HG02763 (cell line): ENCODE measurements at regions not wholly inside any gene's neighbourhood (a gene's known extent, or its start where the extent isn't known, plus 50 kb on each side); places are given as distances from the start of the nearest gene placed in this dataset.

Source experiments
- ATAC-seq: cut with Tn5 transposase; IDR thresholded peaks from one replicate; pipeline ENCODE4 v1.9.1; 2021; ENCODE audit warnings: mild to moderate bottlenecking, moderate library complexity; ENCODE audit not compliant: unreplicated experiment

DNA sequence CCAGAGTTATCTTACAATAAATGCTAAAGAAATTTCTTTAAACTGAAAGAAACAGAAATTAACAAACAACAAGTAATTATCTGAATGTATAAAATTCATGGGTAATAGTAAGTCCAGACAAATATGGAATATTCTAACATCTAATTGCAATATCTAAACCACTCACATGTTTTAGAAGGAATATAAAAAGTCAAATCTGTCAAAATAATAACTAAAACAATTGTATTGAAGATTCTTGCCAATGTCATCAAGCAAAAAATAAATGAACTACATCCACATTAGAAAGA lies 942.9 kb upstream of the PCDH20 start:
- ATAC-seq: no peak

DNA sequence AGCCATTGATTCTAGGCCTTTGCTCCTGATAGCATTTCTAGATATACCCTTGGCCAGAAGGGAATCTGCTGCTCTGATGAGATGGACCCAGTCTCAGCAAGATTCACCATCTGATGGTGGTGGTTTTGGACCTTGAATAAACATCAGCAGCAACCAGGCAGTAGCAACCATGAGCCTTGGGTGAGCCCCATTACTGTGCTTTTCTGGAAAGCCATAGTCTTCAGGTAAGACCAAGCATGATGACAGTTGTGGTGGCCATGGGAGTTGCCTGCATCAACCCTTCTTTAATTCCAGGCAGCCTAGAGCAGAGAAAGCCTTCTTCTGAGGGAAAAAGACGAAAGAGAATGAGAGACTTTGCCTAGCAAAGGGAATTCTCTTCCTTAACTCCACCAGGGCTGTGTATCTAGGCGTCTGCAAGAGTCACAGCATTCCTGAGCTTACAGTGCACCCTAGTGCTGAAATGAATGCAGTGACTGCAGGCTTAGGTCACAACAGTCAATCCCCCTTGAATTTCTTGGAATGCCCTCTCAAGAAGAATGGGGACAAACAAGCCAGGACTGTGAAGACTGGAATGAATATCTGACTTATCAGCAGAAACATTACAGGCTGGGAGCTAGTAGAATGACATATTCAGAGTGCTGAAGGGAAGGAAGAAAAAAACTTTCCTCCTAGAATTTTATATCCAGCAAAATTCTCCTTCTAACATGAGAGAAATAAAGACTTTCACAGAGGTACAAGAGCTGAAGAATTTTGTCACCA lies 942.4 kb upstream of the PCDH20 start:
- ATAC-seq: no peak

DNA sequence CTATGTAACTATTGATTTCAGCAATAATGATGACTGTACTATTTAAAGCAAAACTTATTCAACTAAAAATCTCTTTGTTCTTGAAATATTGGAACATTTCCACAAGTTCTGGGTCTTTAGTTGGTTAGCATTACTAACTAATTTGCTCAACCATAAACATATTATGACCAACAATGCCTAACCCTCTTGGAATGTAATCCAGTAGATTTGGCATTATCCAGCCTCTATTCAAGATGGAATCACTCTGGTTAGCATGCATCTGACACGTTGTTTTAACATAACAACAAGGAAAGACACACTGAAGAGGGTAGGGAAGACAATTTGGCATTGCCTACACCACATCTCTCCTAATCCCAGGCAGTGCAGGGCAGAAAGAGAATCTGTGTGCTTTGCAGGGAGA lies 941.3 kb upstream of the PCDH20 start:
- no peak for ATAC-seq

DNA sequence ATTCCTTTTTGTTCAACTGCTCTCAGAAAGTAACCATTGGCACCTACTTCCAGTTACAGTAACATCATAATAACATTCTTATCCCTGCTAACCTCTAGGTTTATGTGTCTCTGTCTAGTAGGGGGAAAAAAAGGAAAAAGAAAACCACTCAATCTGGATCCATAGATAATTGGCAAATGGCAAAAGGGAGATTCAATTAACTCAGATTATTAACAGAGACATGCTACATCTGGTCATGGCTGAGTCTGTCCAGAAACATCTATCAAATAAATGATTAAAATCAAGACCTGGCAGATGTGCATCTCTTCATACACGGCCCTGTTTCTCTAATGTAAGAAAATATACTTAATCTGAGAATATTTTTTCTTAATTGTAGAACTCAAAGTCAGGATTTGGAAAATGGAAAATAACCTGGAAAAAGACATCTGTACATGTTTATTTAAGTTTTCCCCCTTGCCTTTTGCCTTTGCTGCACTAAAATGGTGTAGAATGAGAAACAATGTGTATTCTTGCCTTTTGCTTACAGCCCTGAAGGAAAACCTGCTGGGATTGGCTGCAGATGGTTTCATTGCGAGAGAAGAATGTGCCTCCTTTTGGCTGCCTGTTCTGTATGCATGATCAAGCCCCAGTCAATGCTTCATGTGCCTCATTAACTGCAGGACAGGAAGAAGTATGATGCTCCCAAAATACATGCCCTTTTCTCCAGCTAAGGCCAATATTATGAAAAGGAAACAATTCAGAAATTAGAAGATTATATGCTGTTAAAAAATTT lies 921.6 kb upstream of the PCDH20 start:
- ATAC-seq: no peak

DNA sequence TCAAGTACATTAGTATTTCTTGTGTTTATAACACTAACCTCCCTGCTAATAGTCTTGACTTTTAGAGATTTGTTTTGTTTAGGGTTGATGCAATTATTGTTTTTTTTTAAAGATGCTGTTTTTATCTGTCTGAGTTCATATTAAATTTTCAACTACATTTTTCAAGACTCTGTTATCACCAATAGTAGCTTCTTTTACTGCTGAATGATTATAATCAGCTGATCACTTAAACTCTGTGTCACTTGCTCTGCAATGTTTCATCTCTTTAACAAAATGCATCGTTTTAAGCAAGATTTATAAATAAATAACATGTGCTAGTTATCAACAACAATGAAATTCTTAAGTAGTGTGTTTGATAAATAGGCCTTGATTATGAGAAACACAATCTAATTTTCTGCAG lies 920.9 kb upstream of the PCDH20 start:
- ATAC-seq: no peak

DNA sequence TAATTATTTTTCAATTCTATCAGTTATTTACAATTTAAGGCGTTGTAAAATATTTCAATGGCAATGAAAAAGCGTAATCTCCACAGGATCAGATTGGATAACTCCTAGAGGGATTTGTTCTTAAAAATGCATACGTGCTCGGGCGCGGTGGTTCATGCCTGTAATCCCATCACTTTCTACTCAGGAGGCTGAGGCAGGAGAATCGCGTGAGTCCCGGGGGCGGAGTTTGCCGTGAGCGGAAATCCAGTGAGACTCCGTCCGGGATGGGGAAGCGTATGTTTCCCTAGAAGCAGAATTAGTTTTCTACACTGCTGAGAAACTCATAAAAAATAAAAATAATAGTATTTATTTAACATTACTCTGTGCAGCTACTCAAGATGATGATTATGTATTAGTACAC lies 917.8 kb upstream of the PCDH20 start:
- no peak for ATAC-seq

DNA sequence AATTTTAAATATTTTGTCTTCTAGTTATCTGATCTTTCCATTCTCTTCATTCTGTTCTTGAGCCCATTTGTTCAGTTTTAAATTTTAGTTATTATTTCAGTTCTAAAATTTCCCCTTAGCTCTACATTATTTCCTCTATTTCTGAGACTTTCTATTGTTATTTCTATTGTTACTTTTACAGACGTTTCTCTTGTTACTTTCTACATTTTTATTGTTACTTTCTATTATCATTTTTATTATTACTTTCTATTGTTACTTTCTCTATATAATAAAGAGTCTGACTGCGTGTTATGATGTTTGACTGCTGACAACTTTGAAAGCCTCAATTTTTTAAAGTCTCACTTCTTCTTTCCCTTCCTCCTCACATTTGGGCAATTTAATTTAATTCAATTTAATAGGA lies 915.7 kb upstream of the PCDH20 start:
- ATAC-seq: no peak

DNA sequence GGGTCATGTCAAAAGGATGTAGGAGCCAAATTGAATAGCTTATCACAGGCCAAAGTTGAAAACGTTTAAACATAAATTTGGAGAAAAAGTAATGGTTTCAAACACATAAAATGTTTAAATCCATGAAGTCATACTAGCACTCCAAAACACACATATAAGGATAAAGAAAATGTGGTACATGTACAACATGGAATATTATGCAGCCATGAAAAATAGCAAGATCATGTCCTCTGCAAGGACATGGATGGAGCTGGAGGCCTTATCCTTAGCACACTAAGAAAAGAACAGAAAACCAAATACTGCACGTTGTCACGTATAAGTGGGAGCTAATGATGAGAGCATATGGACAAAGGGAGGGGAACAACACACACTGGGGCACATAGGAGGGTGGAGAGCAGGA lies 911.7 kb upstream of the PCDH20 start:
- no peak for ATAC-seq

DNA sequence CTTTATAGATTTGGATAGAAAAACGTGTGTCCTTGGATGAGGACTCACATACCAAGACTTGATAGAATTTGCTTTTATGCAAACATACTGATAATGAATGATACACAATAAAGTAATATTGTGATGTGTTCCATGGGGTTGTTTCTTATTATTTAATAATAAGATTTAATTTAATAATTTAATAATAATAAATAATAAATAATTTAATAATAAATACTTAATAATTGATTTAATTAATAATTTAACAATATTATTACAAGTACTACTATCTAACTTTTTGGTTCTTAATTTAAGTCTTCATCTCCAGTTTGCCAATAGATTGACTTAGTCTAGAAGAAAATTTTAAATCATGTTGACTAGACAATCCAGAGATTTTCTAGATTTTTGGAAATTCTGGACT lies 909.2 kb upstream of the PCDH20 start:
- no peak for ATAC-seq

DNA sequence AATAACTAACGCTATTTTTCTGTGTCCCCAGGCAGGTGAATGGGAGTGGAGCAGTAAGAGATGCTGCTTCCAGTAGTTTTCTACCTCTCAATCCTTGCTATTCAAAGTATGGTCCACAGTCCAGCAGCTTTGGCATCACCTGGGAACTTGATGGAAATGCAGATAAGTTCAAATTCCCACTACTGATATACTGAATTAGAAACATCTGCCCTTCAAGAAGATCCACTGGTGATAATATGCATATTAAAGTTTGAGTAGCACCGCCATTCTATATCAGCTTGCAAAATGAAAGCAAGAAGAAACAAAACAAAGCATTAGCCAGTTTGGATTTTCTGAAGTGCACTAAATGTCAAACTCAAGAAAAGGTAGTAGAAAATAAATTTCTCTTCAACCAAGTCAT lies 906.2 kb upstream of the PCDH20 start:
- ATAC-seq: no peak

DNA sequence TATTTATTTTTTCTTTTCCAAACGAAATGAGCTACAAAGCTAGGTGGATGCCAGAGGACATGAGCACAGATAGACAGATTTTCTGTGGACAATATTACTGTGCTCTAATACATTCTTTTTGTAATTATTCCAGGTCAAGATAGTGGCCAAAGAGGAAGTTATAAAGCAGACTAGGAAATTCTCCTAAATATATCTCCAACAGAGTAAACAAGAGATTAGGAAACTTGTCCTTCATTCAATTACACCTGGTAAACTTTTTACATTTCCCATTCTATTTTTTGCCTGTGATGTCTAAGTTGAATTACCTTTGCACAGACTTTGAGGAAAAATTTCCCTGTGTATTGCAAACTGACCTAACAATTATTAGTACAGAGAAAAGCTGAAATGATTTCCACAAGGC lies 905.5 kb upstream of the PCDH20 start:
- ATAC-seq: no peak

DNA sequence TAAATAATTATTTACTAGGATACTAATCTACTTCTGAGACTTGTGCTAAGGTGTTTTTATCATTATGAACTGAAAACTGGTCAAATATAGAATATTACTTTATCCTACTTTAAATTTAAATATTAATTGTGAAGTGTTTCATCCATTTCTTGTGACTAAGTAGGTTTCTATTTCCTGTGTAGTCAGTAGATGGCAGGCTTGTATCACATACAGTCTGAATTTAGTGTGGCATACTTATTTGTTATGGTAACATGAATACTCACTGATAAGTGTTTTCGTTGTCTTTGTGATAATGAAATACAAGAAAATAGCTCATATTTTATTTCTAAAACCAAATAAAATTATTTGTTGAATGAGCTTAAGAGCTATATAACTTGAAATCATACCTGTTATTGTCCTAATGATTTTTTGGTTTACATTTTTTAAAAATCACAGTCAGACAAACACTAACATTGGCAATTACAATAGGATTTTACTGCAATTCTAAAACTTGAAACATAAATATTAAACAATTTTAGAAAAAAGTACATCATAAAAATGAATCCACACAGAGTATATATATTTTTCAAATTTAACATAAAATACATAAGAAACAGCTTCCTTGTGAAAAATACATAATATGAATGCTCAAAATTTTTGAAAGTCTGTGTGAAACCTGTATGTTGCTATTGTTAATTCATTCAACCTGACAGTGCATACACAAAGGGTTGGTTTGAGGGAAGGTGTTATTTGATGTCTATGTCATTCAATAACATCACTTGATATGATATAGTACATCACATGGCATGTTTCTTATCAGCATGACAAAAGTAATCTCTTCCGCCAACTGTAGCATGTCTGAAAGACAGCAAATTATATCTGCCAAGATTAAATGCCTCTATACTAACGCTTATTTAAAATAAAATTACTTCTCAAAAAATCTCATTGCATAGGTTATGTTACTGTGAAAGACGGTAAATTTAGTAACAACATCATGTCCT lies 904.8 kb upstream of the PCDH20 start:
- ATAC-seq: no peak

DNA sequence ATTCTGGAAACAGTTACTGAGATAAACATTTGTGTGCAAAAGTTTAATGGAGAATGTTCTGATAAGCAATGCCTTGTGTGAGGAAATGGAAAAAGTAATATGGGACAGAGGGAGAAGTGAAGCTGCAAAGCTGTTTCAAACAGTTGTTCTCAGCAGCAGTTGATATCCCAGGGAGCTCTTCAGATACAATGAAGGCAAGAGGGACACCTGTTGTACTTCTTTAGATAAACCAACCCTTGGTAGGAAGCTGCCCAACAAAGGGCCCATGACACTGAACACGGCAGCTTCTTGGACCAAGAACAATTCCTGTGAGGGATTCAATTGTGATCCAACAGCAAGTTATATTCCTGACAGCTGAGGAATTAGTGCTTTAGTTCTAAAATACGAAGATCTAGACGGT lies 894.3 kb upstream of the PCDH20 start:
- ATAC-seq: no peak

DNA sequence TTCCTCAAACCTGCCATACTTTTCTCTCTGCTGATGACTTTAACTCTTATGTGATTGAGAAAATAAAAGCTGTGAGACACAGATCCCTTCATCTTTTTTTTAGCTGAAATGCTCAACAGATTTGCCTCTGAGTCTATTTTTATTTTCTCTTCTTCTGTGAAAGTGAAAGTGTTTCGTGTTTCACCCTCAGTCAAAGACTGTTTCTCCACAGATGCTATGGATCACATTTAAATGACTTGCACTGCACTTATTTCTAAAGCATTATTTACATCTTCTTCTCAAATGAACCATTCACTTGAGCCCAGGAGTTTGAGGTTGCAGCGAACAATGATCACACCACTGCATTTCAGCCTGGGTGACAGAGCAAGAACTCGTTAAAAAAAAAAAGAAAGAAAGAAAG lies 890.1 kb upstream of the PCDH20 start:
- peak; percentile 73 for ATAC-seq

DNA sequence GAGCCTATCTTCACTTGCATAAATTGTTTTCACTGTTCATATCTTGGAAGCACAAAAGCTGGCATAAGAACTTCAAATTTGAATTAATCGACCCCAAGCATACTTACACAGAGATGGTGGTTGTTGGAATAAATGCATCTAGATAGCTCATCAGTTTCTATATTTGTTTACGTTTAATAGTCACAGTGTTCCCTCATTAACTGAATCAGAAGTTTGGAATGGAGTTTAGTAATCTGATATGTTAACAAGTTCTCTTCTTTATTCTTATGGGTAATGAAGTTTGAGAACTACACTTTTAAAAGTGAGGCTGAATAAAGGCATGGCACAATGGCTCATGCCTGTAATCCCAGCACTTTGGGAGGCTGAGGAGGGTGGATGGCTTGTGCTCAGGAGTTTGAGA lies 886.7 kb upstream of the PCDH20 start:
- no peak for ATAC-seq

DNA sequence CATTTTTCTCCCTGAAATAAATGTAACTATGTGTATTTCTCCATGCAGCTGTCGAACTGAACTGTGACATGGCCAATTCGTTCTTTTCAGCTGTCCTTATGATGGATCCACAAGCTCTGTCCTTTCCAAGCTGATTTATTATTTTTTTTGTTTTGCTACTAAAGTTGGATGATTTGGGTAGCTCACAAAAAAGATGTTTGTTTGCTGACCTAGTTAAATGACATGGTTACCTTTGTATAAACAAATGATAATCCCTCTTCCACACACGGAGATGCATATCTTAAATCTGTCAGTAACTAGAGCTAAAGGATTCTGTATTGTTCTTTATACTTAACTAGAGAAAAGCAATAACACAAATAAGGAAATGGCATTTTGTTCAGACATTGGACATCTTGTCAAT lies 884.3 kb upstream of the PCDH20 start:
- no peak for ATAC-seq

DNA sequence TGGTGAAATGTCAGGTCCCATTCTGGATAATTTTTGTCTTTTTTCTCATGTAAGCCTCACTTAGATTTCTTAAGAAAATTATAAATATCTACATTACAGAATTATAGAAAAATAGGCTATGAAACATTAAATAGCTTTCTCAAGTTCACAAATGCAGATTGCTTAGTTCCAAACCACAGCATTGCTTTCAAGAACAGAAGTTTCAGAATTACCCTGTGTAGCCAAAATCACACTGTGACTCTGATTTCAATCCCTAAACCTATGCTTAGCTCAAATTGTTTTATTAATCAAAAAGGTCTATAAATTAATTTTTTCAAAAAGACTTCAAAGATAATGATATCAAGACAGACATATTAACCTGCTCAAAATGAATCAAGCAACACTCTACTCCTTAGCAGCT lies 881.2 kb upstream of the PCDH20 start:
- ATAC-seq: no peak

DNA sequence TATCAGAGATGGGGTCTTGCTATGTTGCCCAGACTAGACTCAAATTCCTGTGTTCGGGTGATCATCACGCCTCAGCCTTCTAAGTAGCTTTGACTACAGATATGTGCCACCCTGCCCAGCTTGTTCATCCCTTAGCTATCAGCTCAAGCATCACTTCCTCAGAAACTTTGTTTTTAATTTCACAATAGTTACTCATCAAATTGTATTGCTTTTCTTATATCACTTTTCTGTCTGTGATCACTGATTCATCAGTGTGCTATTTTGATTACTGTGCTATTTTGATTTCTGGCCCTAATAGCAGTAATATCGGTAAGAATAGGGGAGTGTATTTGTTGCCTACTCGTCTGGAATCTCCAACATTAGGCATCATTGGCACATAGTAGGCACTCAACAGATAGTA lies 878.6 kb upstream of the PCDH20 start:
- ATAC-seq: no peak

DNA sequence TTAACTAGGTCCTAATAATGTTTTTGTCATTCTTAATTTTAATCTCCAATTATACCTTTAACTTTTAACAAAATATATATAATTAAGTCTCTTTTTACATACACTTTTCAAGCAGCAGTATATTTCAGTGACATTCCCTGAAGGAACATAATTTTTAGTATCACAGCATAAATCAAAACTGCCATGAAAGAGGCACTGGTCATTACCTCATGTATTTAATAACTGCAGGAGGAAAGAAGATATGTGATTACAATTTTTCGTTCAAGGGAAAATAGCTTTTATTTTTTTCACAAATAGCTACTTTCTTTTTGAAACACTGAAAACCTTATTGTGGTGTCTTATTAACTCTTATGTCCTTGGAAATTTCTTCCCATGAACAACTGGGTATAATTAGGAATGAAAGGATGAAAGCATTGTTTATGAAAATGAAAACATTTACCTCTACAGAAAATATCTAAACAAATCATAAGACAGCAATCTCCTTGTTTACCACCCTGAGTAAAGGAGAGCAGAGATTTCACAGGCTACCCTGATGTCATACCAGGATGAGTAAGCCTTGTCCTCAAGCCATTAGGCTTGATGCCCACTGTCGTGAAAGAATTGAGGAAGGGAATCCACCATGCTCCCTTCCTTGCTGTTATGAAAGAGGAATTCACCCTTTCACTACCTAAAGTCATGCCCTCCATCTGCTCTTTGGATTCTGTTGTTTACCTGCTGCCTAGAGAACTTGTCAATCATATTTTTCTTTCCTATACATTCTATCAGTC lies 877.2 kb upstream of the PCDH20 start:
- ATAC-seq: no peak

DNA sequence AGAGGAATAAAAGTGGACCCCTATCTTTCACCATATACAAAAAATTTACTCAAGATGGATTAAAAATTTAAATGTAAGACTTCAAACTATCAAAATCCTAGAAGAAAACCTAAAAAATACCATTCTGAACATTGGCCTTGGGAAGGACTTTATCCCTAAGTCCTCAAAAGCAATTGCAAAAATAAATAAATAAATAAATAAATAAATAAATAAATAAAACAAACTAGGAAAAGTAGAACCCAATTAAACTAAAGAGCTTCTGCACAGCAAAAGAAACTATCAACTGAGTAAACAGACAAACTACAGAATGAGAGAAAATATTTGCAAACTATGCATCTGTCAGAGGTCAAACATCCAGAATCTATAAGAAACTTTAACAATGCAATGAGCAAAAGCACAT lies 874.9 kb upstream of the PCDH20 start:
- ATAC-seq: no peak

DNA sequence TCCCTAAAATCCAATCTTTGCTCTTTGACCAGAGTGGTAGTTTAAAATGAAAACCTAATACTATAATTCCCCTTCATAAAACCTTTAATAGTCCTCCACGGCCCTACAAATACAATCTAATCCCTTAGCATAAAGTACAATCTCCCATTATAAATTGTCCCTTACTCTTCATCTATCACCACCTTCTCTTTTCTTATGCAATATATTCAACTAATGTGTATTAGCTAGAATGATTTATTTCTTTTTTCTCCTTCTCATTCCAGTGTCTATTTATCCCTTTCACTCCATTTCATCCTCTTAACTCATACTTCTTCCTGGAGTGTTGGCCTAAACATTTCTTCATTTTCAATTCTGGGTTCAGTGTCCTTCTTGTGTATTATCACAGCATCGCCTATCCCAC lies 872.1 kb upstream of the PCDH20 start:
- no peak for ATAC-seq
